H9 (cell line): ENCODE measurements at regions not wholly inside any gene's neighbourhood (a gene's known extent, or its start where the extent isn't known, plus 50 kb on each side); places are given as distances from the start of the nearest gene placed in this dataset.

Source experiments
- DNase-seq: peaks from one replicate; pipeline ENCODE4 v3.0.0-alpha.2; 2017
- H2AFZ ChIP-seq: one replicate; pipeline ENCODE4 v1.6.1; 2013; ENCODE audit warnings: mild to moderate bottlenecking, low read length, control low read depth, moderate library complexity
- H2AK5ac ChIP-seq: 2 replicates; pipeline ENCODE4 v1.6.1; 2013; ENCODE audit warnings: low read length, control low read depth, mixed read lengths; ENCODE audit not compliant: insufficient read length
- H2BK120ac ChIP-seq: one replicate; pipeline ENCODE4 v1.6.1; 2013; ENCODE audit warnings: low read depth, mild to moderate bottlenecking, low read length, control low read depth, inconsistent platforms; ENCODE audit not compliant: poor library complexity, severe bottlenecking
- H2BK12ac ChIP-seq: 2 replicates; pipeline ENCODE4 v1.6.1; 2013; ENCODE audit warnings: low read length, control low read depth, mixed read lengths, low read depth; ENCODE audit not compliant: insufficient read length
- H2BK15ac ChIP-seq: 2 replicates; pipeline ENCODE4 v1.6.1; 2013; ENCODE audit warnings: low read depth, low read length, control low read depth
- H2BK20ac ChIP-seq: one replicate; pipeline ENCODE4 v1.6.1; 2013; ENCODE audit warnings: low read depth, mild to moderate bottlenecking, low read length, control low read depth, inconsistent platforms; ENCODE audit not compliant: poor library complexity, severe bottlenecking
- H2BK5ac ChIP-seq: 2 replicates; pipeline ENCODE4 v1.6.1; 2013; ENCODE audit warnings: low read length, control low read depth, mixed read lengths; ENCODE audit not compliant: insufficient read length
- H3K14ac ChIP-seq: 2 replicates; pipeline ENCODE4 v1.6.1; 2013; ENCODE audit warnings: low read length, control low read depth; ENCODE audit not compliant: insufficient read depth
- H3K18ac ChIP-seq: 2 replicates; pipeline ENCODE4 v1.6.1; 2013; ENCODE audit warnings: low read depth, mild to moderate bottlenecking, mixed read lengths, low read length, control low read depth; ENCODE audit not compliant: insufficient read length
- H3K23ac ChIP-seq: 2 replicates; pipeline ENCODE4 v1.6.1; 2013; ENCODE audit warnings: low read length, control low read depth, mixed read lengths, low read depth; ENCODE audit not compliant: insufficient read length
- H3K23me2 ChIP-seq: 2 replicates; pipeline ENCODE4 v1.6.1; 2013; ENCODE audit warnings: low read depth, mild to moderate bottlenecking, mixed read lengths, low read length, control low read depth; ENCODE audit not compliant: insufficient read length, poor library complexity, severe bottlenecking
- H3K27ac ChIP-seq: 2 replicates; pipeline ENCODE4 v1.5.1; 2013; ENCODE audit warnings: low read length, control low read depth, mixed read lengths, low read depth; ENCODE audit not compliant: insufficient read length
- H3K27me3 ChIP-seq: 2 replicates; pipeline ENCODE4 v1.6.1; 2013; ENCODE audit warnings: low read length, control low read depth, inconsistent platforms; ENCODE audit not compliant: insufficient read depth
- H3K4ac ChIP-seq: 2 replicates; pipeline ENCODE4 v1.6.1; 2013; ENCODE audit warnings: low read depth, mild to moderate bottlenecking, control low read depth, inconsistent platforms, low read length, moderate library complexity
- H3K4me1 ChIP-seq: 2 replicates; pipeline ENCODE4 v1.6.1; 2013; ENCODE audit warnings: low read length, control low read depth, inconsistent platforms; ENCODE audit not compliant: insufficient read depth
- H3K4me2 ChIP-seq: 2 replicates; pipeline ENCODE4 v1.6.1; 2013; ENCODE audit warnings: low read length, control low read depth, mixed read lengths; ENCODE audit not compliant: insufficient read length, insufficient read depth
- H3K56ac ChIP-seq: 2 replicates; pipeline ENCODE4 v1.6.1; 2013; ENCODE audit warnings: low read depth, mild to moderate bottlenecking, mixed read lengths, low read length, control low read depth; ENCODE audit not compliant: insufficient read length
- H3K79me1 ChIP-seq: 2 replicates; pipeline ENCODE4 v1.6.1; 2013; ENCODE audit warnings: low read depth, mild to moderate bottlenecking, moderate library complexity, low read length, control low read depth, inconsistent platforms; ENCODE audit not compliant: insufficient read depth, poor library complexity, severe bottlenecking
- H3K79me2 ChIP-seq: 2 replicates; pipeline ENCODE4 v1.6.1; 2013; ENCODE audit warnings: low read length, control low read depth, inconsistent platforms; ENCODE audit not compliant: insufficient read depth
- H3K9ac ChIP-seq: 2 replicates; pipeline ENCODE4 v1.6.1; 2013; ENCODE audit warnings: low read length, control low read depth, mixed read lengths; ENCODE audit not compliant: insufficient read length; ENCODE audit errors: extremely low read depth
- H3K9me3 ChIP-seq: one replicate; pipeline ENCODE4 v1.6.1; 2013; ENCODE audit warnings: low read depth, low read length, inconsistent platforms; ENCODE audit not compliant: control insufficient read depth
- H3T11ph ChIP-seq: one replicate; pipeline ENCODE4 v1.6.1; 2013; ENCODE audit warnings: mild to moderate bottlenecking, low read length, control low read depth, inconsistent platforms
- H4K20me1 ChIP-seq: one replicate; pipeline ENCODE4 v1.6.1; 2013; ENCODE audit not compliant: control insufficient read depth, insufficient read length, insufficient read depth
- H4K5ac ChIP-seq: 2 replicates; pipeline ENCODE4 v1.6.1; 2013; ENCODE audit warnings: low read depth, mild to moderate bottlenecking, mixed read lengths, low read length, control low read depth; ENCODE audit not compliant: insufficient read length
- H4K8ac ChIP-seq: replicated peaks from 2 replicates; pipeline ENCODE4 v1.6.1; 2013; ENCODE audit warnings: low read length, control low read depth, mixed read lengths, low read depth; ENCODE audit not compliant: insufficient read length
- H4K91ac ChIP-seq: 2 replicates; pipeline ENCODE4 v1.6.1; 2013; ENCODE audit warnings: low read depth, mild to moderate bottlenecking, moderate library complexity, mixed read lengths, low read length, control low read depth; ENCODE audit not compliant: insufficient read length
- H3K27ac Mint-ChIP-seq, 3 experiments: 2 replicates in 2 of 3; 3 replicates in 1 of 3; pipeline ENCODE4 v1.8.0; 2020 to 2021; ENCODE audit warnings: mixed read lengths in 3 of 3, mild to moderate bottlenecking in 1 of 3, moderate library complexity in 1 of 3
- H3K27me3 Mint-ChIP-seq: 2 replicates; pipeline ENCODE4 v1.8.0; 2021; ENCODE audit warnings: low read depth, mild to moderate bottlenecking, moderate library complexity, mixed read lengths
- H3K36me3 Mint-ChIP-seq, 3 experiments: 2 replicates in 2 of 3; 3 replicates in 1 of 3; pipeline ENCODE4 v1.8.0; 2020 to 2021; ENCODE audit warnings: low read depth in 3 of 3, mixed read lengths in 3 of 3; ENCODE audit not compliant: insufficient read depth in 1 of 3
- H3K4me1 Mint-ChIP-seq, 2 experiments: 2 replicates each; pipeline ENCODE4 v1.8.0; 2020; ENCODE audit warnings: mixed read lengths in 2 of 2
- H3K4me3 Mint-ChIP-seq, 2 experiments: 2 replicates in 1 of 2; 3 replicates in 1 of 2; pipeline ENCODE4 v1.8.0; 2020 to 2021; ENCODE audit warnings: mild to moderate bottlenecking in 2 of 2, mixed read lengths in 2 of 2, moderate library complexity in 1 of 2
- H3K9me3 Mint-ChIP-seq, 2 experiments: 2 replicates in 1 of 2; 3 replicates in 1 of 2; pipeline ENCODE4 v1.8.0; 2020; ENCODE audit warnings: mild to moderate bottlenecking in 2 of 2, mixed read lengths in 2 of 2, moderate library complexity in 1 of 2
- CTCF ChIP-seq: fragments of 200-600 bp; sonication (generic); conservative IDR thresholded peaks from 3 replicates; pipeline ENCODE4 v1.8.0; 2021; ENCODE audit warnings: antibody characterized with exemption, mild to moderate bottlenecking
- WGBS: extraction: QIAGEN DNeasy Blood & Tissue Kit; methylation state at CpG from one replicate; pipeline ENCODE4 v1.1.7; 2013; ENCODE audit warnings: missing lambda C conversion rate, low lambda C conversion rate, mixed read lengths; ENCODE audit not compliant: insufficient read length; ENCODE audit errors: extremely low coverage; 5-methylcytosine and 5-hydroxymethylcytosine counted together

DNA sequence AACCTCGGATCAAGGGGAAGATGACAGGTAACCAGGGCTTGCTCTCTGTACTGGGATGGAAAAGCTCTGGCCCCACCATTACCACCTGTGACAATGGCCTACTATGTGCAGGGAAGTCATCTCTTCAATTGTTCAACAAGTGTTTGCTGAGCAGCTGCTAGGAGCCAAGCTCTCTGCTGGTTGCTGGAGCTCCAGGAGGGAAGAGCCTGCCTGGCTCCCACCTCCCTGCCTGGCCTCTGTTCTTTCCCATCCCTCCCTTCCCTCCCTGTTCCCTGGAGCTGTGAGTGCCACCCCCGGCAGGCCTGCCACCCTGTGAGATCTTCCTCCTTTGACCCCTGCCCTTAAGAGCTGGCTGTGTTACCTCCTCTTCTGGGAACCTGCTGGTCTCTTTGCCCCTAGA is 59.7 kb upstream of the IER5L start:
- no peak for DNase-seq
- Mint-ChIP-seq H3K27me3 (peaks cover 15% of the 10 kb centered on the region), H3K4me1 (peaks cover 15 to 24% of the 10 kb centered on the region in 2 experiments), H3K4me3 (no peak overlapping the region), H3K36me3 (no peaks in the 10 kb centered on the region; a peak in 1 of 7 replicates), H3K9me3 (no peaks in the 10 kb centered on the region), H3K27ac (peak overlapping the region in 1 of 3 experiments; percentile 57; a peak in 2 of 7 replicates)
- Histone ChIP-seq H3K27me3 (no peaks in the 10 kb centered on the region), H3K4me2 (no peak overlapping the region), H2BK5ac (no peak overlapping the region), H3K18ac (no peak overlapping the region), H4K91ac (no peak overlapping the region), H2BK120ac (no peak overlapping the region), H3K27ac (no peak overlapping the region), H3T11ph (no peak overlapping the region), H2BK15ac (no peak overlapping the region), H2AFZ (no peak overlapping the region), H2AK5ac (no peak overlapping the region), H3K79me2 (no peaks in the 10 kb centered on the region), H3K23ac (no peak overlapping the region), H4K8ac (no peak overlapping the region), H3K14ac (no peak overlapping the region), H2BK20ac (no peak overlapping the region), H4K5ac (no peak overlapping the region), H3K56ac (no peak overlapping the region), H3K4ac (no peak overlapping the region), H3K4me1 (no peaks in the 10 kb centered on the region), H3K79me1 (no peaks in the 10 kb centered on the region), H3K9ac (no peak overlapping the region), H3K9me3 (no peaks in the 10 kb centered on the region), H3K23me2 (no peaks in the 10 kb centered on the region), H2BK12ac (no peak overlapping the region), H4K20me1 (no peaks in the 10 kb centered on the region)
- no CpG with 5 or more reads among the region's 2 CpGs for WGBS
- no peak for TF ChIP-seq CTCF
